ENCODE measurements at regions not wholly inside any gene's neighbourhood (a gene's known extent, or its start where the extent isn't known, plus 50 kb on each side); places are given as distances from the start of the nearest gene placed in this dataset.
A peak's percentile ranks its signal among the peaks of the same experiment; 100 is the strongest.

GRCh38 chr3:124607163-124607562 lies 123.1 kb upstream of the UMPS start (continued):
- TF ChIP-seq ZNF407 (CRISPR knock-in tag; IDR thresholded peaks at IDR 0.05; ENCODE audit: not compliant biosample characterization) (no peak), ZNF260 (CRISPR knock-in tag; IDR thresholded peaks at IDR 0.05; ENCODE audit: borderline replicate concordance, low read depth) (no peak), FOXP1 (IDR thresholded peaks at IDR 0.05) (no peak), FOXP1 (CRISPR knock-in tag; IDR thresholded peaks at IDR 0.05) (peak; percentile 40; the same call in 1 of the 2 replicates), FOXA3 (CRISPR knock-in tag; IDR thresholded peaks at IDR 0.05) (peak; percentile 54), NAIF1 (CRISPR knock-in tag; IDR thresholded peaks at IDR 0.05; ENCODE audit: borderline replicate concordance) (no peak), RFXAP (CRISPR knock-in tag; IDR thresholded peaks at IDR 0.05; ENCODE audit: borderline replicate concordance) (no peak), NFKBIZ (CRISPR knock-in tag; IDR thresholded peaks at IDR 0.05) (no peak), ZNF839 (CRISPR knock-in tag; IDR thresholded peaks at IDR 0.05; ENCODE audit: borderline replicate concordance) (no peak), MLXIP (CRISPR knock-in tag; IDR thresholded peaks at IDR 0.05; ENCODE audit: borderline replicate concordance) (no peak), POGZ (CRISPR knock-in tag; IDR thresholded peaks at IDR 0.05) (0 out of 2 replicates have a peak, but pooled peaks have one; percentile 29), KDM6A (CRISPR knock-in tag; IDR thresholded peaks at IDR 0.05; ENCODE audit: low read depth) (no peak), MLLT10 (CRISPR knock-in tag; IDR thresholded peaks at IDR 0.05) (no peak), ZNF546 (CRISPR knock-in tag; conservative IDR thresholded peaks at IDR 0.05) (no peak), PRPF4 (IDR thresholded peaks at IDR 0.05; ENCODE audit: low read depth, low read length, poor library complexity, severe bottlenecking) (no peak), TCF12 (IDR thresholded peaks at IDR 0.05) (no peak), TCF12 (CRISPR knock-in tag; IDR thresholded peaks at IDR 0.05) (no peak), NPAS2 (CRISPR knock-in tag; IDR thresholded peaks at IDR 0.05; ENCODE audit: borderline replicate concordance) (no peak)

Measured in HepG2 (cell line).